SK-N-SH treated with all-trans-retinoic acid at 6 μM for 48 hours (cell line): ENCODE measurements at regions not wholly inside any gene's neighbourhood (a gene's known extent, or its start where the extent isn't known, plus 50 kb on each side); places are given as distances from the start of the nearest gene placed in this dataset.

Source experiments
- ATAC-seq: fragments of 200-7000 bp; cut with Tn5 transposase; 3 replicates; pipeline ENCODE4 v1.9.1; 2020; ENCODE audit warnings: mild to moderate bottlenecking, moderate library complexity
- BACH2 ChIP-seq: fragments of 250-450 bp; sonication (Bioruptor Pico); IDR thresholded peaks from 2 replicates; pipeline ENCODE4 v1.9.0; 2021; ENCODE audit warnings: mild to moderate bottlenecking, borderline replicate concordance
- CREB5 ChIP-seq: fragments of 250-450 bp; sonication (Bioruptor Pico); IDR thresholded peaks from 2 replicates; pipeline ENCODE4 v1.5.1; 2020; ENCODE audit warnings: low read depth, mild to moderate bottlenecking, moderate library complexity
- CSDC2 ChIP-seq: fragments of 250-450 bp; sonication (Bioruptor Pico); IDR thresholded peaks from 2 replicates; pipeline ENCODE4 v1.5.0; 2020; ENCODE audit warnings: mild to moderate bottlenecking, moderate library complexity
- CSRNP3 ChIP-seq: fragments of 250-450 bp; sonication (Bioruptor Pico); IDR thresholded peaks from 2 replicates; pipeline ENCODE4 v1.5.1; 2021; ENCODE audit warnings: mild to moderate bottlenecking, moderate library complexity
- ESRRG ChIP-seq: fragments of 250-450 bp; sonication (Bioruptor Pico); IDR thresholded peaks from 2 replicates; pipeline ENCODE4 v1.6.1; 2021; ENCODE audit warnings: mild to moderate bottlenecking
- GLIS3 ChIP-seq: fragments of 250-450 bp; sonication (Bioruptor Pico); IDR thresholded peaks from 2 replicates; pipeline ENCODE4 v1.5.0; 2020; ENCODE audit warnings: mild to moderate bottlenecking, moderate library complexity
- ISL1 ChIP-seq: fragments of 250-450 bp; sonication (Bioruptor Pico); IDR thresholded peaks from 2 replicates; pipeline ENCODE4 v2.1.2; 2022; ENCODE audit warnings: mild to moderate bottlenecking, moderate library complexity
- POU6F1 ChIP-seq: fragments of 250-450 bp; sonication (Bioruptor Pico); IDR thresholded peaks from 2 replicates; pipeline ENCODE4 v1.8.0; 2021; ENCODE audit warnings: low read depth, mild to moderate bottlenecking, moderate library complexity, borderline replicate concordance
- RARB ChIP-seq: fragments of 250-450 bp; sonication (Bioruptor Pico); IDR thresholded peaks from 2 replicates; pipeline ENCODE4 v1.8.0; 2021; ENCODE audit warnings: mild to moderate bottlenecking, moderate library complexity
- SNAI2 ChIP-seq: fragments of 250-450 bp; sonication (Bioruptor Pico); IDR thresholded peaks from 2 replicates; pipeline ENCODE4 v1.5.0; 2020; ENCODE audit warnings: mild to moderate bottlenecking, moderate library complexity
- TOX ChIP-seq: fragments of 250-450 bp; sonication (Bioruptor Pico); IDR thresholded peaks from 2 replicates; pipeline ENCODE4 v1.8.0; 2021; ENCODE audit warnings: mild to moderate bottlenecking, moderate library complexity, borderline replicate concordance
- TSHZ2 ChIP-seq: fragments of 250-450 bp; sonication (Bioruptor Pico); IDR thresholded peaks from 2 replicates; pipeline ENCODE4 v1.5.0; 2020; ENCODE audit warnings: mild to moderate bottlenecking, moderate library complexity
- ZC3H10 ChIP-seq: fragments of 250-450 bp; sonication (Bioruptor Pico); IDR thresholded peaks from 2 replicates; pipeline ENCODE4 v1.5.1; 2021; ENCODE audit warnings: mild to moderate bottlenecking, moderate library complexity
- ZFP3 ChIP-seq: fragments of 250-450 bp; sonication (Bioruptor Pico); IDR thresholded peaks from 2 replicates; pipeline ENCODE4 v1.5.0; 2020; ENCODE audit warnings: mild to moderate bottlenecking, moderate library complexity
- ZFP30 ChIP-seq: fragments of 450-650 bp; formaldehyde crosslinking; IDR thresholded peaks from 2 replicates; pipeline ENCODE4 v1.5.0; 2022; ENCODE audit warnings: mild to moderate bottlenecking, moderate library complexity
- ZNF70 ChIP-seq: fragments of 450-650 bp; formaldehyde crosslinking; IDR thresholded peaks from 2 replicates; pipeline ENCODE4 v1.5.0; 2020; ENCODE audit warnings: mild to moderate bottlenecking, moderate library complexity
- ZNF8 ChIP-seq: fragments of 450-650 bp; formaldehyde crosslinking; IDR thresholded peaks from 2 replicates; pipeline ENCODE4 v1.5.0; 2020; ENCODE audit warnings: mild to moderate bottlenecking, moderate library complexity

GRCh38 chr4:115355329-115355728 is 241.9 kb upstream of the NDST4 start (continued):
- TF ChIP-seq TSHZ2 (no peak), SNAI2 (CRISPR knock-in tag) (no peak), ZC3H10 (CRISPR knock-in tag) (no peak), ISL1 (CRISPR knock-in tag) (no peak), BACH2 (no peak), ZFP30 (CRISPR knock-in tag) (no peak)
- TF ChIP-seq, all 23 proteins: peak for 0

- TF ChIP-seq TOX (CRISPR knock-in tag) (no peak), ESRRG (CRISPR knock-in tag) (no peak), GLIS3 (CRISPR knock-in tag) (no peak), POU6F1 (CRISPR knock-in tag) (no peak), ZNF70 (CRISPR knock-in tag) (no peak), ZC3H10 (CRISPR knock-in tag) (no peak), SNAI2 (CRISPR knock-in tag) (no peak), CSDC2 (no peak), ZFP30 (CRISPR knock-in tag) (no peak), CREB5 (CRISPR knock-in tag) (no peak), CSRNP3 (no peak), TSHZ2 (no peak), ZFP3 (no peak), ZNF8 (CRISPR knock-in tag) (no peak)
- no peak for ATAC-seq
Observed at GRCh38 chr4:115353370-115353769, 239.9 kb upstream of the NDST4 start.

- TF ChIP-seq RARB (CRISPR knock-in tag) (no peak), CREB5 (CRISPR knock-in tag) (no peak)
Observed at GRCh38 chr4:115343171-115343570, 229.8 kb upstream of the NDST4 start.

More at GRCh38 chr4:115343171-115343570, 229.8 kb upstream of the NDST4 start:
- ATAC-seq, result no peak
